Activated CD8-positive, alpha-beta memory T cell treated with anti-CD3 and anti-CD28 coated beads for 36 hours (primary cell): ENCODE measurements at regions not wholly inside any gene's neighbourhood (a gene's known extent, or its start where the extent isn't known, plus 50 kb on each side); places are given as distances from the start of the nearest gene placed in this dataset.
"Not testable (repeated sequence)": the region's sequence is repeated elsewhere in the genome, so short reads cannot be mapped to it uniquely, and the experiment has no call there.

ENCODE experiments used
- CTCF ChIA-PET: fragments of 350-600 bp; sonication (Branson Sonifier 250); formaldehyde crosslinking; loops from one replicate; lab custom pipeline; 2021; ENCODE audit warnings: antibody characterized with exemption; lab: Charles Lee
- POLR2A ChIA-PET: fragments of 350-600 bp; sonication (Branson Sonifier 250); formaldehyde crosslinking; loops from one replicate; lab custom pipeline; 2021; ENCODE audit warnings: antibody characterized with exemption; lab: Charles Lee

- ChIA-PET POLR2A (interaction anchor here (0.7 kb wide), 1 partner anchor 13 kb away, joined by 8 read pairs; no protein-coding TSS in a partner anchor), CTCF (no interaction called here)
Observed at GRCh38 chr6:137602313-137603197, 108.4 kb upstream of the OLIG3 start.

DNA sequence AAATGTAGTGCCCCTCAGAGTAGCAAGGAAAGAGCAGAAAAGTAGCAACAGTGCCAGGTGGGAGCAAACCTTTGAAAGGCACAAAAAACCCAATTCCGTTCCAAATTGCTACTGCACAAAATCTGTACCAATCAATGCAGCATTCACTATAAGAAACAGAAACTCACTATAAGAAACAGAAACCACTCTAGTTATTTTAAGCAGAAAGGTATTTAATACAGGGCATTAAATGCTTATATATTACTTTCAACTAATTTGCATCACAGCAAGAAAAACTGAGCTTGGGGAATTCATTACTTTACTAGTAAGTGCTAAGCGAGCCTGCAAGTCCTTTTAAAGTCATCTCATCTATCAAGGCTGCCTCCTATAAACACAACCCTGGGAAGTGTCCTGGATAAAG is 116.5 kb upstream of the OLIG3 start:
- ChIA-PET POLR2A (no interaction called here), CTCF (no interaction called here)

DNA sequence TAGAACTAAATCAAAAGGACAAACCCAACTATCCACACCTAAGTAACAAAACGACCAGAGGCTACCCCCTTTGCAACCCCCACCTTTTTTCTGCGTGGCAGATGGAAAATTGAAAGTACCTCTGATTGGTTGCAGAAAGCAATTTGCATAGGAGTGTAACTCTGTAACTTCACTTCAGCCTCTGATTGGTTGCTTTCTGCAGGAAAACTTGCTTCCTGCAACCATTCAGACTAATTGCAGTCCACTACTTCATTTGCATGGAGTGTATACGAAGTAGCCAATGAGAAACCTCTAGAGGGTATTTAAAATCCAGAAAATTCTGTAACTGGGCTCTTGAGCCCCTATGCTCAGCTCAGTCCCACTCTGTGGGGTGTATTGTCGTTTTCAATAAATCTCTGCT is 129.1 kb upstream of the OLIG3 start:
- ChIA-PET CTCF (no interaction called here), POLR2A (no interaction called here)

GRCh38 chr6:137625100-137625661 is 131.0 kb upstream of the OLIG3 start:
- POLR2A ChIA-PET: no interaction called here
- CTCF ChIA-PET: no interaction called here

GRCh38 chr6:137625808-137626207 is 131.6 kb upstream of the OLIG3 start:
- ChIA-PET POLR2A (no interaction called here), CTCF (no interaction called here)

DNA sequence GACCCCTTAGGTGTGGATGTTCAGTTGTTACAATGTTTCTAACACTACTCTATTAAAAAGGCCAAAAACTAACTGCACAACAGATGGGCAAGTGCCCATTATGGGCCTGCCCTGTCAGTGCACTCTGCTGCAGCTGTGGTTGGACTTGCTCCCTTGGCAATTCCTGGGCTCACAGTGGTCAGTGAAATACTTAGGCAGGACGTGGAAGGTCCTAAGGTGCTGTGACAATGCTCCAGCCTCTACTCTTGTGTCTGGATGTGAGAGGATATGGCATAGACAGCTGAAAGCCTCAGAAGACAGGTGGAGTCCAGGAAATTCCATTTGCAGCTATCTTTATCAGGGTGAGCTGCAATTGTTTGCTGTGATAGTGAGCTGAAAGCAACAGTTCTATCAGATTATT is 136.5 kb upstream of the OLIG3 start:
- POLR2A ChIA-PET: no interaction called here

DNA sequence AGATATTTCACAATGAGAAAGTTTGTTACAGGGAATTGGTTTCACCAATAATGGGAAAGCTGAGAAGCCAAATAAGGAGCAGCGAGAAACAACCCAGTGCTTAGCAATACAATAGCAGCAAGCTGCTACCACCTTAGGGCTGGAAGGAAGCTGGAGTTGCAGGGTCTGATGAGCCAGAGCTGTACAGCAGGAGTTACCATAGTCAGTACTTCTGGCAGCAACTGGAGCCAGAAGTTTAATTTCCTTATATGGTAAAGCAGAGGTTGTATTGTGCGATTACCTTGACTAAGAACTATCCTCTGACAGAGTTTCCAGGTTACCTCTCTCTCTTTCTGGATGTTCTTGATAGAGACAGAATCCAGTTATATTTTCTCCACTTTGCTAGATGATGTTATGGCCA is 137.1 kb upstream of the OLIG3 start:
- CTCF ChIA-PET: no interaction called here
- POLR2A ChIA-PET: no interaction called here

More for the DNA sequence above, 136.5 kb upstream of the OLIG3 start:
- CTCF ChIA-PET: no interaction called here

DNA sequence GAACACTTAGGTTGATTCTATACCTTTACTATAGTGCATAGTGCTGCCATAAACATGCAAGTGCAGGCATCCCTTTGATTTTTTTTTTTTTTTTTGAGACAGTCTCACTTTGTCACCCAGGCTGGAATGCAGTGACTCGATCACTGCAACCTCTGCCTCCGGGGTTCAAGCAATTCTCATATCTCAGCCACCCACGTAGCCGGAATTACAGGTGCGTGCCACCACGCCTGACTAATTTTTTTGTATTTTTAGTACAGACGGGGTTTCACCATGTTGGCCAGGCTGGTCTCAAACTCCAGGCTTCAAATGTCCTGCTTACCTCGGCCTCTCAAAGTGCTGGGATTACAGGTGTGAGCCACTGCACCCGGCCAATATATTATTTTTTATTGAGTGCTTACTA is 140.0 kb upstream of the OLIG3 start:
- POLR2A ChIA-PET, CTCF ChIA-PET: not testable (repeated sequence)

DNA sequence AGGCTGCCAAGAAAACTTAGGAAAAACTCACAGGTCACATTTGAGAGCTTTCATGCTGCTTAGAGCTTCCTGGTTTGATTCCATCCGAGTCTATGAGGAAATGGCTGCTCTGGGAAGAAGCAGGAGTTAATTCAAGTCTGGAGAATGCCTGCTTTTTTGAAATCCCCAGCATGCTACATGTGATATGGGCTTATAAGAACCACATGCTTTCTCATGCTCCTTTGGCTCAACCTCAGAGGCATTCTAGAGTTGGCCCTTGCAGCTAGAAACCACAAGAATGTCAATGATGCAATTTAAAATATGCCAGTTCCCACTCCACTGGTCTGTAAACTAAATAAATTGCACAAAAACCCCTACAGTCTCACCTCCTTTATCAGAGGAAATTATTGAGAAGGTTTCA is 142.9 kb upstream of the OLIG3 start:
- CTCF ChIA-PET: no interaction called here
- POLR2A ChIA-PET: no interaction called here

GRCh38 chr6:137638926-137639706 is 144.9 kb upstream of the OLIG3 start:
- ChIA-PET POLR2A (no interaction called here), CTCF (no interaction called here)

GRCh38 chr6:137640086-137640485 is 145.9 kb upstream of the OLIG3 start:
- ChIA-PET CTCF (no interaction called here), POLR2A (no interaction called here)

DNA sequence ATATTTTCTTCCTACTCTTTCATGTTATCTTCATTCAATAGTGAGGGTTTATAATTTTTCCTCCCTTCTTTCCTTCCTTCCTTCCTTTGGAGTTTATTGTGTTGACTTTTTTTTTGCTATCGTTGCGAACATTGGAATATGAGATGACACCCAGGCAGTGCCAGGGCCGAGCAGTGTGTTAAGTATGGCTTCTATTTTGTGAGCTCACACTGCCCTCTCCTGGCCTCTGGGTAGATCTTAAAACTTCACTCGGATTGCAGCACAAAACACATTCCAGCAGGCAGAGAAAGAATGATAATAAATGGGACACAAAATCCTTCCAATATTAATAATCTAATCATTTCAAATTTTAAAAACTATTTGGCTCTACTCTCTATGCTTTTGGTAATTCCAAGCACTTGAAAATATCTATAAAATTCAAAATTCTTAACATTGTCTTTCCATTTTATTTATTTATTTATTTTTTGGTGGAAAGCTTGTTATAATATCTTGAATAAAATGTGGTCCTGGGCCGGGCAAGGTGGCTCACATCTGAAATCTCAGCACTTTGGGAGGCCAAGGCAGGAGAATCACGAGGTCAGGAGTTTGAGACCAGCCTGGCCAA is 147.4 kb upstream of the OLIG3 start:
- POLR2A ChIA-PET: no interaction called here
- CTCF ChIA-PET: interaction anchor here (1.0 to 1.3 kb wide), 4 partner anchors 10 to 424 kb away, joined by 3 to 5 read pairs (median 3); no protein-coding TSS in a partner anchor

GRCh38 chr6:137643210-137643609 is 149.0 kb upstream of the OLIG3 start:
- POLR2A ChIA-PET, CTCF ChIA-PET: not testable (repeated sequence)

GRCh38 chr6:137643644-137644043 is 149.4 kb upstream of the OLIG3 start:
- POLR2A ChIA-PET, CTCF ChIA-PET: not testable (repeated sequence)

- CTCF ChIA-PET: no interaction called here
- POLR2A ChIA-PET: no interaction called here
Observed at GRCh38 chr6:137645850-137646249, 151.7 kb upstream of the OLIG3 start.

GRCh38 chr6:137646484-137646883 is 152.3 kb upstream of the OLIG3 start:
- ChIA-PET CTCF (no interaction called here), POLR2A (no interaction called here)

DNA sequence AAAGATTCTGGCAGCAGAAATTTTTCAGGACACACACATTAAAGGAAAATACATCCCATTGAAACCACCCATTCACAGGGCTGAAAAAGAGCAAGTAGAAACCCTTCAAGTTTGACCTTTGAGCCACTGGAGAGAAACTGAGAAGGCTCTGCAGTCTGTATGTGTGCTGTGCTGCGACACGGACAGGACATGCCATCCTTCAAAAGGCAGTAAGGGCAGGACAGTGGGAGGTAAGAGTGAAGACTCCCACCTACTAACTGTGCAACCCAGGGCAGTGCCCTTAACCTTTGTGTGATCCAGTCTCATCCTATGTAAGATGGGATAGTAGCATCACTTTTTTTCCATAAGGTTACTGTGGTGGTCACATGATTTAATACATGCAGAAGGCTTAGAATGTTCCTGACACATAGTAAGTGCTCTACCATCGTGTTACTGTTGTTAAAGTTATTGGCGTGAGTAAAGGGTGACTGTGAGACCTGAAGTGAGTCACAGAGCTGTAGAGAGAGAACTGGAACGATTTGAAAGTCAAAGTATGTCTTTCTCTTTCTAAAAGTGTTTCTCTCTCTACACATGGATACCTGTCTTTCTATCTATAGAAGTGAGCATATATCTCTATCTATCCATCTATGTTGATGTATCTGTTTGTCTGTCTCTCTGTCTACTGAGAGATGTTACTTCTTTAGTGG is 153.7 kb upstream of the OLIG3 start:
- ChIA-PET POLR2A (no interaction called here), CTCF (interaction anchor here (1.2 kb wide), 1 partner anchor 9 kb away, joined by 3 read pairs; no protein-coding TSS in a partner anchor)

GRCh38 chr6:137650720-137651119 is 156.5 kb upstream of the OLIG3 start:
- ChIA-PET POLR2A (no interaction called here), CTCF (interaction anchor here (1.4 kb wide), 1 partner anchor 9 kb away, joined by 3 read pairs; no protein-coding TSS in a partner anchor)

DNA sequence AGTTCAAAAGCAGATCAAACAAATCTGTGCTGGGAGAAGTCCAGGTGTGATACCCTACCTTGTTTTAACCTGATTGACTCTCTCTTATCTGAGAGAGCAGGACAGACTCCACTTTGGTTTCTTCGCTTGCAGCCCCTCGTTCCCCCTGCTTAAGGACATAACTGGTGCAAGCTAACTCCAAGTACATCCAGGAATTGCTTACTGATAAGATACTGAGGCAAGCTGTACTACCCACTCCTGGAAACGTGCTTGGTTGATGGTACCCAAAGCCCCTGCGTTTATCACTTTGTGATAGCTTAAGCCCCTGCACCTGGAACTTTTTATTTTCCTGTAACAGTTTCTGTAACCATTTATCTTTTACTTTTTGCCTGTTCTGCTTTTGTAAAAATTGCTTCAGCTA is 157.0 kb upstream of the OLIG3 start:
- POLR2A ChIA-PET: no interaction called here
- CTCF ChIA-PET: interaction anchor here (1.4 kb wide), 1 partner anchor 10 kb away, joined by 3 read pairs; no protein-coding TSS in a partner anchor
